GM19043 (cell line): ENCODE measurements at regions not wholly inside any gene's neighbourhood (a gene's known extent, or its start where the extent isn't known, plus 50 kb on each side); places are given as distances from the start of the nearest gene placed in this dataset.

Source experiments
- ATAC-seq: cut with Tn5 transposase; IDR thresholded peaks from one replicate; pipeline ENCODE4 v1.9.1; 2021; ENCODE audit warnings: low read depth; ENCODE audit not compliant: unreplicated experiment

- ATAC-seq, result no peak
These were observed 92.0 kb upstream of the PRSS58 start for GRCh38 chr7:142349670-142350405.

GRCh38 chr7:142348921-142349405, 91.1 kb upstream of the PRSS58 start:
- no peak for ATAC-seq

- ATAC-seq, result no peak
These were observed 90.2 kb upstream of the PRSS58 start for GRCh38 chr7:142348100-142348499.

GRCh38 chr7:142347091-142347490, 89.2 kb upstream of the PRSS58 start:
- ATAC-seq, result no peak

- no peak for ATAC-seq
These were observed 88.0 kb upstream of the PRSS58 start for GRCh38 chr7:142345811-142346210.

GRCh38 chr7:142338633-142339501, 81.0 kb upstream of the PRSS58 start:
- ATAC-seq, result no peak

GRCh38 chr7:142337054-142338001, 79.5 kb upstream of the PRSS58 start:
- ATAC-seq, result no peak

GRCh38 chr7:142334806-142335205, 76.9 kb upstream of the PRSS58 start:
- no peak for ATAC-seq

GRCh38 chr7:142334236-142334635, 76.4 kb upstream of the PRSS58 start:
- no peak for ATAC-seq

- ATAC-seq, result no peak
These were observed 74.6 kb upstream of the PRSS58 start for GRCh38 chr7:142332421-142332820.

GRCh38 chr7:142331941-142332340, 74.1 kb upstream of the PRSS58 start:
- no peak for ATAC-seq

GRCh38 chr7:142329062-142329790, 71.4 kb upstream of the PRSS58 start:
- no peak for ATAC-seq

GRCh38 chr7:142328551-142328950, 70.7 kb upstream of the PRSS58 start:
- ATAC-seq, result no peak

GRCh38 chr7:142327628-142328405, 70.0 kb upstream of the PRSS58 start:
- ATAC-seq, result no peak

GRCh38 chr7:142323706-142324105, 65.8 kb upstream of the PRSS58 start:
- no peak for ATAC-seq

- ATAC-seq, result no peak
These were observed 63.5 kb upstream of the PRSS58 start for GRCh38 chr7:142321391-142321790.

- ATAC-seq, result no peak
These were observed 63.0 kb upstream of the PRSS58 start for GRCh38 chr7:142320883-142321282.

GRCh38 chr7:142319970-142320369, 62.1 kb upstream of the PRSS58 start:
- ATAC-seq, result no peak

GRCh38 chr7:142314281-142314680, 56.4 kb upstream of the PRSS58 start:
- ATAC-seq, result no peak
